ENCODE measurements at regions not wholly inside any gene's neighbourhood (a gene's known extent, or its start where the extent isn't known, plus 50 kb on each side); places are given as distances from the start of the nearest gene placed in this dataset.

- TF ChIP-seq MGA (IDR thresholded peaks at IDR 0.05) (no peak), ZNF785 (CRISPR knock-in tag; IDR thresholded peaks at IDR 0.05) (no peak), TAF9B (IDR thresholded peaks at IDR 0.05; ENCODE audit: partially characterized antibody) (peak; percentile 59), ARID1B (IDR thresholded peaks at IDR 0.05) (peak; percentile 81), TRIM24 (IDR thresholded peaks at IDR 0.05) (peak; percentile 57 to 70; a peak in 3 of 4 replicates), ZNF586 (CRISPR knock-in tag; conservative IDR thresholded peaks at IDR 0.05) (no peak), ZNF449 (CRISPR knock-in tag; IDR thresholded peaks at IDR 0.05) (peak; percentile 47; the same call in 1 of the 2 replicates), ZNF239 (CRISPR knock-in tag; IDR thresholded peaks at IDR 0.05) (no peak), TEAD4 (IDR thresholded peaks at IDR 0.05; ENCODE audit: low read length) (peak; percentile 80), TEAD4 (CRISPR knock-in tag; IDR thresholded peaks at IDR 0.05; ENCODE audit: borderline replicate concordance) (no peak), ZNF75A (CRISPR knock-in tag; IDR thresholded peaks at IDR 0.05) (peak; percentile 84; the same call in 1 of the 2 replicates), RCOR1 (IDR thresholded peaks at IDR 0.05; ENCODE audit: borderline replicate concordance in 1 of 2, low read depth in 2 of 2, low read length in 2 of 2) (0 out of 4 replicates have a peak, but pooled peaks of 1 of the 2 experiments have one; percentile 23), ZNF589 (CRISPR knock-in tag; IDR thresholded peaks at IDR 0.05; ENCODE audit: low read depth) (peak; percentile 58; the same call in 1 of the 2 replicates), ZNF780A (CRISPR knock-in tag; IDR thresholded peaks at IDR 0.05) (no peak), CGGBP1 (CRISPR knock-in tag; IDR thresholded peaks at IDR 0.05) (no peak)
These were observed 54.6 kb upstream of the SAMSN1 start (continued) for GRCh38 chr21:14600569-14601297.

All from K562 (cell line).